ENCODE measurements at regions not wholly inside any gene's neighbourhood (a gene's known extent, or its start where the extent isn't known, plus 50 kb on each side); places are given as distances from the start of the nearest gene placed in this dataset.

DNA sequence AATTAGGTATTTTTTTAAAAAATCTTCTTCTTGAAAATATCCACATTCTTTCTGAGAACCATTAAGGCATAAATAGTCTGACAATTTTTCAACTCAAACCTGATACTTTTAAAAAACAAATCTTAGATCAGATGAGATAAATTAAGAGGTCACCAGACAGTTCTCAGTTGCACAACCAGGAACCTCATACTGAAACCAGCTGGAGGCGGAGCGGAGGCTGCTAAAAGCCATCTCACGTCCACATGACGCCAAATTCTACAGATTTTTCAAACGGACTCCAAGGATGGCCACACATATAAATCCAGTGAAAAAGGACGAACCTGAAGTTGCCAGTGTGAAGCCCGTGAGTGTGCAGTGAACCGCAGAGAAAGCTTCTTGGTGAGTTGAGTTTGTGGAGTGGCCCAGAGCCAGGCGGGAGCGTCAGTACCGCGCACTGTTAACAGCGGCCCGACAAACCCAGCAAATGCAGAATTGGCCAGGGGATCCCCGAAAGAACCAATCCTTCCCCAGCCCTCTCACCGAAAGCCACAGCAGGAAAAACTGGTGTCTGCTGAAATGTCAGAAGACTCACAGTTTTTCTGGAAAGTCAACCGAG lies 53.1 kb upstream of the BBS5 start:
- no peaks in the 10 kb centered on the region for H3K36me3 Mint-ChIP-seq
- peaks cover 5% of the 10 kb centered on the region; the same call in 1 of the 2 replicates for H3K27me3 Mint-ChIP-seq (ENCODE audit: low read depth)
- H3K27ac Mint-ChIP-seq, result no peak overlapping the region
- H3K9me3 Mint-ChIP-seq, result peaks cover 14% of the 10 kb centered on the region
- ChIA-PET CTCF (interaction anchor here (0.5 kb wide), 1 partner anchor 27 kb away, joined by 3 read pairs; no protein-coding TSS in a partner anchor), POLR2A (no interaction called here)
- DNase-seq (ENCODE audit: low spot score) (no peak), ATAC-seq (no peak)
- H3K4me3 Mint-ChIP-seq, result no peak overlapping the region
- TF ChIP-seq CDX4 (CRISPR knock-in tag; IDR thresholded peaks at IDR 0.05; ENCODE audit: borderline replicate concordance), result no peak
- TF ChIP-seq ZNF263 (CRISPR knock-in tag; IDR thresholded peaks at IDR 0.05; ENCODE audit: low read depth), result no peak
- no peak for TF ChIP-seq ZNF423 (CRISPR knock-in tag; IDR thresholded peaks at IDR 0.05)
- TF ChIP-seq, protein P1, sequence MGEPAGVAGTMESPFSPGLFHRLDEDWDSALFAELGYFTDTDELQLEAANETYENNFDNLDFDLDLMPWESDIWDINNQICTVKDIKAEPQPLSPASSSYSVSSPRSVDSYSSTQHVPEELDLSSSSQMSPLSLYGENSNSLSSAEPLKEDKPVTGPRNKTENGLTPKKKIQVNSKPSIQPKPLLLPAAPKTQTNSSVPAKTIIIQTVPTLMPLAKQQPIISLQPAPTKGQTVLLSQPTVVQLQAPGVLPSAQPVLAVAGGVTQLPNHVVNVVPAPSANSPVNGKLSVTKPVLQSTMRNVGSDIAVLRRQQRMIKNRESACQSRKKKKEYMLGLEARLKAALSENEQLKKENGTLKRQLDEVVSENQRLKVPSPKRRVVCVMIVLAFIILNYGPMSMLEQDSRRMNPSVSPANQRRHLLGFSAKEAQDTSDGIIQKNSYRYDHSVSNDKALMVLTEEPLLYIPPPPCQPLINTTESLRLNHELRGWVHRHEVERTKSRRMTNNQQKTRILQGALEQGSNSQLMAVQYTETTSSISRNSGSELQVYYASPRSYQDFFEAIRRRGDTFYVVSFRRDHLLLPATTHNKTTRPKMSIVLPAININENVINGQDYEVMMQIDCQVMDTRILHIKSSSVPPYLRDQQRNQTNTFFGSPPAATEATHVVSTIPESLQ (CRISPR knock-in tag; IDR thresholded peaks at IDR 0.05), result no peak
- TF ChIP-seq ZMAT4 (CRISPR knock-in tag; IDR thresholded peaks at IDR 0.05), result no peak
- H3K4me1 Mint-ChIP-seq, result no peaks in the 10 kb centered on the region

- H3K27ac Mint-ChIP-seq, result no peak overlapping the region
- H3K9me3 Mint-ChIP-seq, result peaks cover 3% of the 10 kb centered on the region; the same call in 1 of the 2 replicates
- no peak overlapping the region for H3K4me3 Mint-ChIP-seq
- H3K27me3 Mint-ChIP-seq (ENCODE audit: low read depth), result no peaks in the 10 kb centered on the region
- no peak for ATAC-seq
- H3K4me1 Mint-ChIP-seq, result no peaks in the 10 kb centered on the region
- CTCF ChIA-PET, result no interaction called here
- POLR2A ChIA-PET, result no interaction called here
- TF ChIP-seq ZNF121 (CRISPR knock-in tag; IDR thresholded peaks at IDR 0.05) (no peak), ZSCAN18 (CRISPR knock-in tag; IDR thresholded peaks at IDR 0.05) (no peak), ATF1 (CRISPR knock-in tag; IDR thresholded peaks at IDR 0.05) (no peak), ELF4 (CRISPR knock-in tag; IDR thresholded peaks at IDR 0.05; ENCODE audit: low read depth) (no peak), ZBTB21 (CRISPR knock-in tag; IDR thresholded peaks at IDR 0.05; ENCODE audit: borderline replicate concordance) (no peak), SMAD4 (CRISPR knock-in tag; IDR thresholded peaks at IDR 0.05) (no peak), USF1 (CRISPR knock-in tag; IDR thresholded peaks at IDR 0.05) (no peak), ZNF425 (CRISPR knock-in tag; conservative IDR thresholded peaks at IDR 0.05) (no peak), ZNF423 (CRISPR knock-in tag; IDR thresholded peaks at IDR 0.05) (no peak), ESRRA (CRISPR knock-in tag; IDR thresholded peaks at IDR 0.05; ENCODE audit: borderline replicate concordance) (no peak), TEAD4 (CRISPR knock-in tag; IDR thresholded peaks at IDR 0.05) (no peak), ZMAT4 (CRISPR knock-in tag; IDR thresholded peaks at IDR 0.05) (no peak), NFATC4 (CRISPR knock-in tag; IDR thresholded peaks at IDR 0.05) (no peak), RORB (CRISPR knock-in tag; IDR thresholded peaks at IDR 0.05) (no peak), KAT7 (CRISPR knock-in tag; IDR thresholded peaks at IDR 0.05; ENCODE audit: borderline replicate concordance) (no peak), CREM (CRISPR knock-in tag; IDR thresholded peaks at IDR 0.05) (no peak), JUN (CRISPR knock-in tag; IDR thresholded peaks at IDR 0.05) (no peak)
- TF ChIP-seq, protein P2, sequence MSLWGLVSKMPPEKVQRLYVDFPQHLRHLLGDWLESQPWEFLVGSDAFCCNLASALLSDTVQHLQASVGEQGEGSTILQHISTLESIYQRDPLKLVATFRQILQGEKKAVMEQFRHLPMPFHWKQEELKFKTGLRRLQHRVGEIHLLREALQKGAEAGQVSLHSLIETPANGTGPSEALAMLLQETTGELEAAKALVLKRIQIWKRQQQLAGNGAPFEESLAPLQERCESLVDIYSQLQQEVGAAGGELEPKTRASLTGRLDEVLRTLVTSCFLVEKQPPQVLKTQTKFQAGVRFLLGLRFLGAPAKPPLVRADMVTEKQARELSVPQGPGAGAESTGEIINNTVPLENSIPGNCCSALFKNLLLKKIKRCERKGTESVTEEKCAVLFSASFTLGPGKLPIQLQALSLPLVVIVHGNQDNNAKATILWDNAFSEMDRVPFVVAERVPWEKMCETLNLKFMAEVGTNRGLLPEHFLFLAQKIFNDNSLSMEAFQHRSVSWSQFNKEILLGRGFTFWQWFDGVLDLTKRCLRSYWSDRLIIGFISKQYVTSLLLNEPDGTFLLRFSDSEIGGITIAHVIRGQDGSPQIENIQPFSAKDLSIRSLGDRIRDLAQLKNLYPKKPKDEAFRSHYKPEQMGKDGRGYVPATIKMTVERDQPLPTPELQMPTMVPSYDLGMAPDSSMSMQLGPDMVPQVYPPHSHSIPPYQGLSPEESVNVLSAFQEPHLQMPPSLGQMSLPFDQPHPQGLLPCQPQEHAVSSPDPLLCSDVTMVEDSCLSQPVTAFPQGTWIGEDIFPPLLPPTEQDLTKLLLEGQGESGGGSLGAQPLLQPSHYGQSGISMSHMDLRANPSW (CRISPR knock-in tag; conservative IDR thresholded peaks at IDR 0.05; ENCODE audit: low read depth), result no peak
- DNase-seq (ENCODE audit: low spot score), result no peak
- no peaks in the 10 kb centered on the region for H3K36me3 Mint-ChIP-seq
Measured at GRCh38 chr2:169422120-169422519, 57.2 kb upstream of the BBS5 start.

Data from WTC11 (cell line).